Breast epithelium (tissue), 3 donors: ENCODE measurements at regions not wholly inside any gene's neighbourhood (a gene's known extent, or its start where the extent isn't known, plus 50 kb on each side); places are given as distances from the start of the nearest gene placed in this dataset.

Source experiments
- POLR2A ChIP-seq: fragments of 450-650 bp; IDR thresholded peaks from one replicate; pipeline ENCODE4 v1.6.1; 2016; ENCODE audit warnings: antibody characterized with exemption, mild to moderate bottlenecking, moderate library complexity
- POLR2AphosphoS5 ChIP-seq, 3 donors: sonication (generic); formaldehyde crosslinking; IDR thresholded peaks; one replicate each; pipeline ENCODE4 v1.6.1; 2017; ENCODE audit warnings: antibody characterized with exemption in 3 of 3
- TF ChIP-seq, protein P1 (sequence below), 3 donors: fragments of 450-650 bp; IDR thresholded peaks; one replicate each; pipeline ENCODE4 v1.5.1; 2016 to 2017; ENCODE audit warnings: antibody characterized with exemption in 3 of 3, mild to moderate bottlenecking in 3 of 3, moderate library complexity in 3 of 3

DNA sequence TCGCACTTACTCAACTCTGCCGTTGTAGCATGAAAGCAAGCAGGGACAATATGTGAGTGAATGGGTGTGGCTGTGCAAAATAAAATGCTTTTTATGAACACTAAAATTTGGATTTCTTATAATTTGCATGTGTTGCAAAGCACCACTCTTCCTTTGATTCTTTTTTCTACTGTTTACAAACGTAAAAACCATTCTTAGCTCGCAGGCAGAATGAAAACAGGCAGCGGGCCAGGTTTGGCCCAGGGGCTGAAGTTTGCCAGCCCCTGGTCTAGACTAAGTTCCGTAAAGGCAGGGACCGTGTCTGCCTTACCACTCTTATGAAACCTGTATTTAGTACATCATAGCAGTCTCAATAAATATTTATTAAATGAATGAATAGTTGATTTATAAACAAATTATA, 83.7 kb upstream of the SPATS2L start:
- TF ChIP-seq, protein P1, sequence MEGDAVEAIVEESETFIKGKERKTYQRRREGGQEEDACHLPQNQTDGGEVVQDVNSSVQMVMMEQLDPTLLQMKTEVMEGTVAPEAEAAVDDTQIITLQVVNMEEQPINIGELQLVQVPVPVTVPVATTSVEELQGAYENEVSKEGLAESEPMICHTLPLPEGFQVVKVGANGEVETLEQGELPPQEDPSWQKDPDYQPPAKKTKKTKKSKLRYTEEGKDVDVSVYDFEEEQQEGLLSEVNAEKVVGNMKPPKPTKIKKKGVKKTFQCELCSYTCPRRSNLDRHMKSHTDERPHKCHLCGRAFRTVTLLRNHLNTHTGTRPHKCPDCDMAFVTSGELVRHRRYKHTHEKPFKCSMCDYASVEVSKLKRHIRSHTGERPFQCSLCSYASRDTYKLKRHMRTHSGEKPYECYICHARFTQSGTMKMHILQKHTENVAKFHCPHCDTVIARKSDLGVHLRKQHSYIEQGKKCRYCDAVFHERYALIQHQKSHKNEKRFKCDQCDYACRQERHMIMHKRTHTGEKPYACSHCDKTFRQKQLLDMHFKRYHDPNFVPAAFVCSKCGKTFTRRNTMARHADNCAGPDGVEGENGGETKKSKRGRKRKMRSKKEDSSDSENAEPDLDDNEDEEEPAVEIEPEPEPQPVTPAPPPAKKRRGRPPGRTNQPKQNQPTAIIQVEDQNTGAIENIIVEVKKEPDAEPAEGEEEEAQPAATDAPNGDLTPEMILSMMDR (IDR thresholded peaks at IDR 0.05): no peak
- no peak for TF ChIP-seq POLR2A
- TF ChIP-seq POLR2AphosphoS5 (IDR thresholded peaks at IDR 0.05): no peak
